BE2C (cell line): ENCODE measurements at regions not wholly inside any gene's neighbourhood (a gene's known extent, or its start where the extent isn't known, plus 50 kb on each side); places are given as distances from the start of the nearest gene placed in this dataset.

ENCODE experiments used
- DNase-seq: peaks from one replicate; pipeline ENCODE4 v3.0.0-alpha.2; 2020
- H3K27me3 ChIP-seq: fragments of 250-450 bp; sonication (Bioruptor Pico); 2 replicates; pipeline ENCODE4 v1.5.1; 2020; ENCODE audit warnings: mild to moderate bottlenecking
- H3K36me3 ChIP-seq: fragments of 250-450 bp; sonication (Bioruptor Pico); 2 replicates; pipeline ENCODE4 v1.5.1; 2020; ENCODE audit warnings: mild to moderate bottlenecking
- H3K4me1 ChIP-seq: fragments of 250-450 bp; sonication (Bioruptor Pico); 2 replicates; pipeline ENCODE4 v1.5.1; 2020
- H3K4me3 ChIP-seq: 2 replicates; pipeline ENCODE4 v1.5.1; 2011; ENCODE audit warnings: low read depth, low read length
- H3K9me3 ChIP-seq: fragments of 250-450 bp; sonication (Bioruptor Pico); 2 replicates; pipeline ENCODE4 v1.5.1; 2020
- CTCF ChIP-seq: IDR thresholded peaks from 2 replicates; pipeline ENCODE4 v1.5.1; 2012; ENCODE audit warnings: mild to moderate bottlenecking, low read depth, low read length

- no peaks in the 10 kb centered on the region for H3K27me3 ChIP-seq
- H3K4me1 ChIP-seq: peaks cover 2% of the 10 kb centered on the region
- no peaks in the 10 kb centered on the region for H3K9me3 ChIP-seq
- H3K36me3 ChIP-seq: no peaks in the 10 kb centered on the region
- TF ChIP-seq CTCF: no peak
- no peak overlapping the region for H3K4me3 ChIP-seq
- DNase-seq: no peak
Measured at GRCh38 chr7:131953184-131953583, 396.8 kb upstream of the PODXL start.

- Histone ChIP-seq H3K4me1 (peaks cover 7% of the 10 kb centered on the region), H3K9me3 (no peaks in the 10 kb centered on the region), H3K27me3 (no peaks in the 10 kb centered on the region), H3K4me3 (no peak overlapping the region), H3K36me3 (no peaks in the 10 kb centered on the region)
- TF ChIP-seq CTCF: no peak
- DNase-seq: no peak
Measured at GRCh38 chr7:131952365-131952764, 395.9 kb upstream of the PODXL start.

GRCh38 chr7:131950758-131951157 is 394.3 kb upstream of the PODXL start:
- DNase-seq: no peak
- no peaks in the 10 kb centered on the region for H3K36me3 ChIP-seq
- H3K9me3 ChIP-seq: no peaks in the 10 kb centered on the region
- no peak overlapping the region for H3K4me3 ChIP-seq
- H3K4me1 ChIP-seq: peaks cover 9% of the 10 kb centered on the region
- TF ChIP-seq CTCF: no peak
- H3K27me3 ChIP-seq: no peaks in the 10 kb centered on the region

- Histone ChIP-seq H3K36me3 (no peaks in the 10 kb centered on the region), H3K27me3 (peaks cover 6% of the 10 kb centered on the region), H3K4me1 (peaks cover 12% of the 10 kb centered on the region), H3K4me3 (no peak overlapping the region), H3K9me3 (no peaks in the 10 kb centered on the region)
- TF ChIP-seq CTCF: no peak
- no peak for DNase-seq
Measured at GRCh38 chr7:131949659-131950058, 393.2 kb upstream of the PODXL start.

GRCh38 chr7:131948434-131949053 is 392.1 kb upstream of the PODXL start:
- Histone ChIP-seq H3K9me3 (no peaks in the 10 kb centered on the region), H3K36me3 (no peaks in the 10 kb centered on the region), H3K27me3 (peaks cover 11% of the 10 kb centered on the region), H3K4me1 (peaks cover 12% of the 10 kb centered on the region), H3K4me3 (no peak overlapping the region)
- peak; percentile 56 for DNase-seq
- TF ChIP-seq CTCF: no peak

- no peak for TF ChIP-seq CTCF
- Histone ChIP-seq H3K4me3 (no peak overlapping the region), H3K9me3 (no peaks in the 10 kb centered on the region), H3K27me3 (peaks cover 11% of the 10 kb centered on the region), H3K4me1 (peaks cover 12% of the 10 kb centered on the region), H3K36me3 (no peaks in the 10 kb centered on the region)
- DNase-seq: no peak
Measured at GRCh38 chr7:131947661-131948060, 391.2 kb upstream of the PODXL start.
